Brain microvascular endothelial cell (primary cell): ENCODE measurements at regions not wholly inside any gene's neighbourhood (a gene's known extent, or its start where the extent isn't known, plus 50 kb on each side); places are given as distances from the start of the nearest gene placed in this dataset.

ENCODE experiments used
- DNase-seq: peaks from one replicate; pipeline ENCODE4 v3.0.0-alpha.2; 2020
- H3K27ac ChIP-seq: fragments of 250-450 bp; sonication (Bioruptor Pico); 2 replicates; pipeline ENCODE4 v1.5.1; 2020; ENCODE audit warnings: mild to moderate bottlenecking, moderate library complexity
- H3K27me3 ChIP-seq: fragments of 250-450 bp; sonication (Bioruptor Pico); replicated peaks from 2 replicates; pipeline ENCODE4 v1.5.1; 2020; ENCODE audit warnings: mild to moderate bottlenecking
- H3K36me3 ChIP-seq: fragments of 250-450 bp; sonication (Bioruptor Pico); replicated peaks from 2 replicates; pipeline ENCODE4 v1.5.1; 2020; ENCODE audit warnings: mild to moderate bottlenecking
- H3K4me3 ChIP-seq: 2 replicates; pipeline ENCODE4 v1.5.1; 2011; ENCODE audit warnings: low read depth, mild to moderate bottlenecking, control low read depth, low read length, moderate library complexity
- CTCF ChIP-seq: IDR thresholded peaks from 2 replicates; pipeline ENCODE4 v1.5.1; 2011; ENCODE audit warnings: low read depth, mild to moderate bottlenecking, moderate library complexity, low read length, control low read depth, inconsistent platforms; ENCODE audit errors: missing control alignments
- in situ Hi-C: cut with HindIII; loops from 2 replicates; pipeline ENCODE4 v1.10.0; 2017; ENCODE audit warnings: low sequenced_read_pairs, low pct_ligation_motif_present

- Histone ChIP-seq H3K27ac (no peak overlapping the region), H3K27me3 (no peaks in the 10 kb centered on the region), H3K36me3 (no peaks in the 10 kb centered on the region), H3K4me3 (no peak overlapping the region)
- TF ChIP-seq CTCF: no peak
- in situ Hi-C loops: no loop called here
- no peak for DNase-seq
These were observed 146.6 kb upstream of the SLC24A2 start for GRCh38 chr9:19935422-19935821.

GRCh38 chr9:19934301-19934871 lies 145.5 kb upstream of the SLC24A2 start:
- in situ Hi-C loops: no loop called here
- Histone ChIP-seq H3K27ac (no peak overlapping the region), H3K36me3 (no peaks in the 10 kb centered on the region), H3K27me3 (no peaks in the 10 kb centered on the region), H3K4me3 (peak overlapping the region; percentile 57)
- TF ChIP-seq CTCF: peak; percentile 20
- peak; percentile 30 for DNase-seq

- H3K27ac ChIP-seq: no peak overlapping the region
- no peaks in the 10 kb centered on the region for H3K36me3 ChIP-seq
- no peak for TF ChIP-seq CTCF
- no peak overlapping the region for H3K4me3 ChIP-seq
- no peak for DNase-seq
- in situ Hi-C loops: no loop called here
- H3K27me3 ChIP-seq: no peaks in the 10 kb centered on the region
These were observed 142.5 kb upstream of the SLC24A2 start for GRCh38 chr9:19931098-19931890.

- no peak for DNase-seq
- in situ Hi-C loops: no loop called here
- no peak for TF ChIP-seq CTCF
- Histone ChIP-seq H3K4me3 (no peak overlapping the region), H3K27me3 (no peaks in the 10 kb centered on the region), H3K27ac (no peak overlapping the region), H3K36me3 (no peaks in the 10 kb centered on the region)
These were observed 138.7 kb upstream of the SLC24A2 start for GRCh38 chr9:19927560-19927959.

GRCh38 chr9:19926774-19927173 lies 137.9 kb upstream of the SLC24A2 start:
- Histone ChIP-seq H3K36me3 (no peaks in the 10 kb centered on the region), H3K27ac (no peak overlapping the region), H3K27me3 (no peaks in the 10 kb centered on the region), H3K4me3 (no peak overlapping the region)
- TF ChIP-seq CTCF: no peak
- in situ Hi-C loops: no loop called here
- DNase-seq: no peak
